ENCODE measurements at regions not wholly inside any gene's neighbourhood (a gene's known extent, or its start where the extent isn't known, plus 50 kb on each side); places are given as distances from the start of the nearest gene placed in this dataset.

DNA sequence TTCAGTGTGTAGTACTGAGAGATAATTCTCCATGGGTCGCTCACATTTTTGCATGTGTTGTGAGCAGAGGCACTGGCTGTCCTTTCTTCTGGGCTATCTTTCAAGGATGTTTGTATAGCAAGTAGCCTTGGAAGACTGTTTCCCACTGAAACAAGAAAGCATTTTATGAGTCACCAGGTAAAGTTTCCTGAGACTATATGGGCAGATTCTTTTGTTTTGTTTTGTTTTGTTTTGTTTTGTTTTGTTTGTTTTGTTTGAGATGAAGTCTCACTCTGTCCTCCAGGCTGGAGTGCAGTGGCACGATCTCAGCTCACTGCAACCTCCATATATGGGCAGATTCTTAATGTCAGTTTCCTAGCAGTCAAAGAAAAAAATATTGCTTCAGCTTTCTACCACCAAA, 912.6 kb downstream of the TTLL7 start:
- Histone ChIP-seq H3F3A (ENCODE audit: insufficient read depth, low read length) (no peaks in the 10 kb centered on the region), H3K27me3 (ENCODE audit: insufficient read depth, low read length) (no peaks in the 10 kb centered on the region), H3K4me3 (ENCODE audit: low read depth, low read length, poor library complexity, severe bottlenecking) (no peak overlapping the region), H3K27ac (ENCODE audit: low read depth, low read length, poor library complexity, severe bottlenecking) (no peak overlapping the region), H3K9ac (ENCODE audit: low read length) (no peak overlapping the region), H2AFZ (ENCODE audit: low read length) (no peak overlapping the region), H3K4me1 (ENCODE audit: insufficient read depth, low read length, severe bottlenecking) (no peaks in the 10 kb centered on the region), H3K79me2 (ENCODE audit: insufficient read depth, low read length) (no peaks in the 10 kb centered on the region), H3K4me2 (ENCODE audit: low read length) (no peak overlapping the region), H3K9me3 (ENCODE audit: low read length) (no peaks in the 10 kb centered on the region), H3K9me2 (ENCODE audit: low read depth, low read length) (no peaks in the 10 kb centered on the region), H3K36me3 (ENCODE audit: insufficient read depth, low read length) (no peaks in the 10 kb centered on the region), H4K20me1 (ENCODE audit: insufficient read depth, low read length) (no peaks in the 10 kb centered on the region)
- TF ChIP-seq EZH2 (IDR thresholded peaks at IDR 0.05; ENCODE audit: borderline replicate concordance, low read length) = no peak

DNA sequence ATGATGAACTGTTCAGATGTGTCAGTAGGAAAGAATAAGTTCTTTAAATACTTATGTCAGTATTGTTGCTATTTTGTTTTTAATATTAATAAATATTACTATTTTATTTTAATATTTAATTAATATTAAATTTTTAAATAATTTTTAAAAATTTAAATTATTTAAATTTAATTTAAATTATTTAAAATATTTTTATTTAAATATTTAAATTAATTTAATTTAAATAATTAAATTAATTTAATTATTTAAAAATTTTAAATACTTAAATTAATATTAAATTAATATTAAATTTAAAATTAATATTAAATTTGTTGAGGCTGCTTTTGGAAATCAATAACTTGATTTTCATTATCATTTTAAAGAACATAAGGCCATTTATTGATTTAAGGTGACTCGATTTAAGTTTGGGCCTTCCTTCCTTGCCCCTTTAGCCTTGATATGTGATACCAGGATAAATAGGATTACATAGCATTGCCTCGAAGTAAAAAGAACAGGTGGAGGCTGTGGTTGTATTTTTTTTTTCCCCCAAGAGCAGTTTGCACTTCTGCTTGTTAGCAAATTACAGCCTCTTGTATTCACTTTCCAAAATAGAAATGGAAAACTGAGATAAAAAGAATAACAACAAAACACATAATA, 915.2 kb downstream of the TTLL7 start:
- H3K4me2 ChIP-seq (ENCODE audit: low read length) = no peak overlapping the region
- H3K9me3 ChIP-seq (ENCODE audit: low read length) = no peaks in the 10 kb centered on the region
- TF ChIP-seq, protein P1, sequence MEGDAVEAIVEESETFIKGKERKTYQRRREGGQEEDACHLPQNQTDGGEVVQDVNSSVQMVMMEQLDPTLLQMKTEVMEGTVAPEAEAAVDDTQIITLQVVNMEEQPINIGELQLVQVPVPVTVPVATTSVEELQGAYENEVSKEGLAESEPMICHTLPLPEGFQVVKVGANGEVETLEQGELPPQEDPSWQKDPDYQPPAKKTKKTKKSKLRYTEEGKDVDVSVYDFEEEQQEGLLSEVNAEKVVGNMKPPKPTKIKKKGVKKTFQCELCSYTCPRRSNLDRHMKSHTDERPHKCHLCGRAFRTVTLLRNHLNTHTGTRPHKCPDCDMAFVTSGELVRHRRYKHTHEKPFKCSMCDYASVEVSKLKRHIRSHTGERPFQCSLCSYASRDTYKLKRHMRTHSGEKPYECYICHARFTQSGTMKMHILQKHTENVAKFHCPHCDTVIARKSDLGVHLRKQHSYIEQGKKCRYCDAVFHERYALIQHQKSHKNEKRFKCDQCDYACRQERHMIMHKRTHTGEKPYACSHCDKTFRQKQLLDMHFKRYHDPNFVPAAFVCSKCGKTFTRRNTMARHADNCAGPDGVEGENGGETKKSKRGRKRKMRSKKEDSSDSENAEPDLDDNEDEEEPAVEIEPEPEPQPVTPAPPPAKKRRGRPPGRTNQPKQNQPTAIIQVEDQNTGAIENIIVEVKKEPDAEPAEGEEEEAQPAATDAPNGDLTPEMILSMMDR (IDR thresholded peaks at IDR 0.05; ENCODE audit: low read length) = no peak
- no peak for TF ChIP-seq EZH2 (IDR thresholded peaks at IDR 0.05; ENCODE audit: borderline replicate concordance, low read length)
- H4K20me1 ChIP-seq (ENCODE audit: insufficient read depth, low read length) = no peaks in the 10 kb centered on the region
- no peak overlapping the region for H3K4me3 ChIP-seq (ENCODE audit: low read depth, low read length, poor library complexity, severe bottlenecking)
- no peak overlapping the region for H3K9ac ChIP-seq (ENCODE audit: low read length)
- no peaks in the 10 kb centered on the region for H3K79me2 ChIP-seq (ENCODE audit: insufficient read depth, low read length)
- H3K36me3 ChIP-seq (ENCODE audit: insufficient read depth, low read length) = no peaks in the 10 kb centered on the region
- H3K9me2 ChIP-seq (ENCODE audit: low read depth, low read length) = no peaks in the 10 kb centered on the region
- H3F3A ChIP-seq (ENCODE audit: insufficient read depth, low read length) = no peaks in the 10 kb centered on the region
- no peak overlapping the region for H3K27ac ChIP-seq (ENCODE audit: low read depth, low read length, poor library complexity, severe bottlenecking)
- H3K27me3 ChIP-seq (ENCODE audit: insufficient read depth, low read length) = no peaks in the 10 kb centered on the region
- H2AFZ ChIP-seq (ENCODE audit: low read length) = no peak overlapping the region
- H3K4me1 ChIP-seq (ENCODE audit: insufficient read depth, low read length, severe bottlenecking) = no peaks in the 10 kb centered on the region

DNA sequence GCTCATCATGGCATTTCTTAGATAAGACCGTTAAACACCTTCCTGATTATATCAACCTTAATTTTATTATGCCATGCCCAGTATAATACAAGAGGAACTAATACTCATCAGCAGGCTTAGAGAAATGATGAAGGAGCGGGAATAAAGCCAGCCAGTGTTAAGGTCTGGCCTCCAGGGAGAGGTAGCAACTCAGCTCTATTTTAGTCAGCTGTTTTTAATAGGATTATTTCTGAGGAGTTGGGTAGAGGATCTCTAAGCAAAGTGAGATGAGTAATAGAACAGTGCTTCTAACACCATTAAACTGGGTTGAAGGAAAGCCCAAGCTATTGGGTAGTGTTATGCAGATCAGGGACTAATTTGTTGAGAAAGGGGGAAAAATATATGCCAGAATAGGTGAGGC, 921.5 kb downstream of the TTLL7 start:
- no peaks in the 10 kb centered on the region for H3K9me2 ChIP-seq (ENCODE audit: low read depth, low read length)
- no peaks in the 10 kb centered on the region for H3K4me1 ChIP-seq (ENCODE audit: insufficient read depth, low read length, severe bottlenecking)
- no peaks in the 10 kb centered on the region for H3K79me2 ChIP-seq (ENCODE audit: insufficient read depth, low read length)
- no peak overlapping the region for H3K4me2 ChIP-seq (ENCODE audit: low read length)
- H3K9me3 ChIP-seq (ENCODE audit: low read length) = no peaks in the 10 kb centered on the region
- no peak overlapping the region for H3K27ac ChIP-seq (ENCODE audit: low read depth, low read length, poor library complexity, severe bottlenecking)
- no peak overlapping the region for H3K4me3 ChIP-seq (ENCODE audit: low read depth, low read length, poor library complexity, severe bottlenecking)
- H3K36me3 ChIP-seq (ENCODE audit: insufficient read depth, low read length) = no peaks in the 10 kb centered on the region
- TF ChIP-seq, protein P1 (IDR thresholded peaks at IDR 0.05; ENCODE audit: low read length) = no peak
- no peak for TF ChIP-seq EZH2 (IDR thresholded peaks at IDR 0.05; ENCODE audit: borderline replicate concordance, low read length)
- no peak overlapping the region for H3K9ac ChIP-seq (ENCODE audit: low read length)
- no peaks in the 10 kb centered on the region for H3K27me3 ChIP-seq (ENCODE audit: insufficient read depth, low read length)
- H2AFZ ChIP-seq (ENCODE audit: low read length) = no peak overlapping the region
- no peaks in the 10 kb centered on the region for H4K20me1 ChIP-seq (ENCODE audit: insufficient read depth, low read length)
- H3F3A ChIP-seq (ENCODE audit: insufficient read depth, low read length) = no peaks in the 10 kb centered on the region

DNA sequence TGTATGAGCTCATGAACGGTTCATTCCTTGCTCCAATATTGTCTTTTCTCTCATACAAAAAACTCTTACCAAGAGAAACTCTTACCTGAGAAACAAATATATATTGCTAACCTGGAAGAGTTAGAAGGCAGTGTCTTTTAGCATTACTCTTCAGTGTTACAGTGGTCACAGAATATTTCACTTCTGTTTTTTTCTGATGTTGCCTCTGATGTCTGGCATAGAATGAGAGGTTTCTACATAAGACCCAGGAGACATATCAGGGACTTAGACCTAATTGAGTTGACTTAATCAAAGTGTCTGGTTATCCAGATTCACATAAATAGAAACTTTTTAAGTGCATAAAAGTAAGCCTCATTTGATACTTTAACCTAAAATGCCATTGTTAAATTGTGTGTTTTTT, 923.8 kb downstream of the TTLL7 start:
- Histone ChIP-seq H3K4me1 (ENCODE audit: insufficient read depth, low read length, severe bottlenecking) (no peaks in the 10 kb centered on the region), H3K9ac (ENCODE audit: low read length) (no peak overlapping the region), H3K79me2 (ENCODE audit: insufficient read depth, low read length) (no peaks in the 10 kb centered on the region), H3K4me3 (ENCODE audit: low read depth, low read length, poor library complexity, severe bottlenecking) (no peak overlapping the region), H3K9me3 (ENCODE audit: low read length) (no peaks in the 10 kb centered on the region), H4K20me1 (ENCODE audit: insufficient read depth, low read length) (no peaks in the 10 kb centered on the region), H3K4me2 (ENCODE audit: low read length) (no peak overlapping the region), H3K9me2 (ENCODE audit: low read depth, low read length) (no peaks in the 10 kb centered on the region), H3K27ac (ENCODE audit: low read depth, low read length, poor library complexity, severe bottlenecking) (no peak overlapping the region), H2AFZ (ENCODE audit: low read length) (no peak overlapping the region), H3K27me3 (ENCODE audit: insufficient read depth, low read length) (no peaks in the 10 kb centered on the region), H3K36me3 (ENCODE audit: insufficient read depth, low read length) (no peaks in the 10 kb centered on the region), H3F3A (ENCODE audit: insufficient read depth, low read length) (no peaks in the 10 kb centered on the region)
- no peak for TF ChIP-seq EZH2 (IDR thresholded peaks at IDR 0.05; ENCODE audit: borderline replicate concordance, low read length)
- TF ChIP-seq, protein P1 (IDR thresholded peaks at IDR 0.05; ENCODE audit: low read length) = no peak
